ENCODE measurements at regions not wholly inside any gene's neighbourhood (a gene's known extent, or its start where the extent isn't known, plus 50 kb on each side); places are given as distances from the start of the nearest gene placed in this dataset.

DNA sequence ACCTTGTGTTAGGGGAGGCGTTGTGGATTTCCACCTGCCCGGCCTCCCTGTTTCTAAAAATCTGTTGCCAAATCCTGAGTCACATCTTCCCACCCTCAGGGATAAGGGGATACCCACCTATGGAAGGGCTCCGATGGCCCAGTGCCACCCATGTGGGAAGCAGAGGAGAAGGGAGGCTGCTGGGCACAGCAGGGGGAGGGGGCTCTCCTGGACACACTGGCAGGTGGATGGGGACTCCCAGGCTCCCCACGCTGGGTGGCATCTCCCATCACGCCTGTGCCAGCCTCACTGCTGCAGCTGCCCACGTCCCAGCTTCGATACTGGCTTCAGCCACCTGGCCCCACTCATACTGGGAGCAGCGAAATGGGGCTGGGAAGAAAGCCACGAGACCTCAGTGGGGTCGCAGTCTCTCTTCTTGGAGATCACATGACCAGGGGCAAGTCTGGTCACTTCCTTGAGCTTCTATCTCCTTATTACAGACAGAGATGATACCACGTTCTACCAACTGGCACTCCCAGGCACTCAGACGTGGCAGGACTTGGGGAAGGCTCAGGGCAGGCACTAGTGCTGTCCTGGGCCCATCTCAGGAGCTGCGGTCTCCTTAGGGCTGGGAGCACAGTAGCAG is 72.2 kb downstream of the PITPNM2 start:
- TF ChIP-seq, protein P1, sequence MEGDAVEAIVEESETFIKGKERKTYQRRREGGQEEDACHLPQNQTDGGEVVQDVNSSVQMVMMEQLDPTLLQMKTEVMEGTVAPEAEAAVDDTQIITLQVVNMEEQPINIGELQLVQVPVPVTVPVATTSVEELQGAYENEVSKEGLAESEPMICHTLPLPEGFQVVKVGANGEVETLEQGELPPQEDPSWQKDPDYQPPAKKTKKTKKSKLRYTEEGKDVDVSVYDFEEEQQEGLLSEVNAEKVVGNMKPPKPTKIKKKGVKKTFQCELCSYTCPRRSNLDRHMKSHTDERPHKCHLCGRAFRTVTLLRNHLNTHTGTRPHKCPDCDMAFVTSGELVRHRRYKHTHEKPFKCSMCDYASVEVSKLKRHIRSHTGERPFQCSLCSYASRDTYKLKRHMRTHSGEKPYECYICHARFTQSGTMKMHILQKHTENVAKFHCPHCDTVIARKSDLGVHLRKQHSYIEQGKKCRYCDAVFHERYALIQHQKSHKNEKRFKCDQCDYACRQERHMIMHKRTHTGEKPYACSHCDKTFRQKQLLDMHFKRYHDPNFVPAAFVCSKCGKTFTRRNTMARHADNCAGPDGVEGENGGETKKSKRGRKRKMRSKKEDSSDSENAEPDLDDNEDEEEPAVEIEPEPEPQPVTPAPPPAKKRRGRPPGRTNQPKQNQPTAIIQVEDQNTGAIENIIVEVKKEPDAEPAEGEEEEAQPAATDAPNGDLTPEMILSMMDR (optimal IDR thresholded peaks at IDR 0.05 in 1 of 3, IDR thresholded peaks at IDR 0.05 in 1 of 3, conservative IDR thresholded peaks at IDR 0.05 in 1 of 3; ENCODE audit: extremely low read depth in 1 of 3, insufficient read depth in 2 of 3, low read length in 3 of 3): no peak
- no peak for TF ChIP-seq EZH2 (IDR thresholded peaks at IDR 0.05; ENCODE audit: low read length)
